ENCODE measurements at regions not wholly inside any gene's neighbourhood (a gene's known extent, or its start where the extent isn't known, plus 50 kb on each side); places are given as distances from the start of the nearest gene placed in this dataset.
"Not testable (repeated sequence)": the region's sequence is repeated elsewhere in the genome, so short reads cannot be mapped to it uniquely, and the experiment has no call there.

DNA sequence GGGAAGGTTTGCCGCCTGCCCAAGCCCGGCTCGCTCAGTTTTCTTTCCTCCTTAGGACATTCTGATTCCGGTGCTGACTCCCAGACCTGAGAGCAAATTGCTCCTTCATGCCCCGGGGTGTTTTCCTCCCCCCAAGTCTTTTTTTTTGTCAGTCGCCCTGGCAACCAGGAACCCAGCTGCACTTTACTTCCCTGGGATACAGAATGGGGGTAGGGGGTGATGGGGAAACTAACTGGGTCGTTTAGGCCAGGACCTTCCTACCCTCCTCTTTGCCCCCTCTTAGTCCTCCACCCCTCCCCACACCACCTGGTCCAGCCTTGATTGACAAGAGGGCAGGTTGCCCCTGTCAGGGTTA is 87.5 kb upstream of the ADGRE5 start:
- TF ChIP-seq, protein P1, sequence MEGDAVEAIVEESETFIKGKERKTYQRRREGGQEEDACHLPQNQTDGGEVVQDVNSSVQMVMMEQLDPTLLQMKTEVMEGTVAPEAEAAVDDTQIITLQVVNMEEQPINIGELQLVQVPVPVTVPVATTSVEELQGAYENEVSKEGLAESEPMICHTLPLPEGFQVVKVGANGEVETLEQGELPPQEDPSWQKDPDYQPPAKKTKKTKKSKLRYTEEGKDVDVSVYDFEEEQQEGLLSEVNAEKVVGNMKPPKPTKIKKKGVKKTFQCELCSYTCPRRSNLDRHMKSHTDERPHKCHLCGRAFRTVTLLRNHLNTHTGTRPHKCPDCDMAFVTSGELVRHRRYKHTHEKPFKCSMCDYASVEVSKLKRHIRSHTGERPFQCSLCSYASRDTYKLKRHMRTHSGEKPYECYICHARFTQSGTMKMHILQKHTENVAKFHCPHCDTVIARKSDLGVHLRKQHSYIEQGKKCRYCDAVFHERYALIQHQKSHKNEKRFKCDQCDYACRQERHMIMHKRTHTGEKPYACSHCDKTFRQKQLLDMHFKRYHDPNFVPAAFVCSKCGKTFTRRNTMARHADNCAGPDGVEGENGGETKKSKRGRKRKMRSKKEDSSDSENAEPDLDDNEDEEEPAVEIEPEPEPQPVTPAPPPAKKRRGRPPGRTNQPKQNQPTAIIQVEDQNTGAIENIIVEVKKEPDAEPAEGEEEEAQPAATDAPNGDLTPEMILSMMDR (IDR thresholded peaks at IDR 0.05): not testable (repeated sequence)
- TF ChIP-seq POLR2AphosphoS5, POLR2A (IDR thresholded peaks at IDR 0.05): not testable (repeated sequence)

All from transverse colon (tissue), 4 donors.